Hepatocyte (in vitro differentiated cells): ENCODE measurements at regions not wholly inside any gene's neighbourhood (a gene's known extent, or its start where the extent isn't known, plus 50 kb on each side); places are given as distances from the start of the nearest gene placed in this dataset.

ENCODE experiments used
- DNase-seq: peaks from one replicate; pipeline ENCODE4 v3.0.0-alpha.2; 2016; ENCODE audit warnings: low spot score
- H2AFZ ChIP-seq: fragments of 200-600 bp; sonication (generic); 2 replicates; pipeline ENCODE4 v1.6.0; 2016; ENCODE audit warnings: antibody characterized with exemption, mild to moderate bottlenecking
- H3K27ac ChIP-seq: fragments of 200-600 bp; sonication (generic); 2 replicates; pipeline ENCODE4 v1.5.1; 2016; ENCODE audit warnings: mild to moderate bottlenecking
- H3K27me3 ChIP-seq: fragments of 200-600 bp; sonication (generic); 2 replicates; pipeline ENCODE4 v1.6.1; 2016
- H3K36me3 ChIP-seq: fragments of 200-600 bp; sonication (generic); replicated peaks from 2 replicates; pipeline ENCODE4 v1.5.1; 2016; ENCODE audit warnings: low read depth; ENCODE audit not compliant: insufficient read depth
- H3K4me1 ChIP-seq: fragments of 200-600 bp; sonication (generic); 2 replicates; pipeline ENCODE4 v1.5.1; 2016; ENCODE audit warnings: mild to moderate bottlenecking, moderate library complexity; ENCODE audit not compliant: insufficient read depth
- H3K4me2 ChIP-seq: fragments of 200-600 bp; sonication (generic); 2 replicates; pipeline ENCODE4 v1.6.0; 2016
- H3K4me3 ChIP-seq: fragments of 200-600 bp; sonication (generic); 2 replicates; pipeline ENCODE4 v1.5.1; 2016; ENCODE audit warnings: mild to moderate bottlenecking
- H3K79me2 ChIP-seq: fragments of 200-600 bp; sonication (generic); 2 replicates; pipeline ENCODE4 v1.6.0; 2017; ENCODE audit warnings: mild to moderate bottlenecking
- H3K9me2 ChIP-seq: fragments of 200-600 bp; sonication (generic); replicated peaks from 2 replicates; pipeline ENCODE4 v1.6.0; 2017; ENCODE audit warnings: mild to moderate bottlenecking; ENCODE audit not compliant: insufficient read depth
- H3K9me3 ChIP-seq: fragments of 200-600 bp; sonication (generic); 2 replicates; pipeline ENCODE4 v1.5.1; 2016; ENCODE audit warnings: low read depth, mild to moderate bottlenecking
- H4K20me1 ChIP-seq: fragments of 200-600 bp; sonication (generic); 2 replicates; pipeline ENCODE4 v1.6.0; 2016; ENCODE audit warnings: mild to moderate bottlenecking; ENCODE audit not compliant: insufficient read depth, poor library complexity, severe bottlenecking
- EZH2 ChIP-seq: fragments of 200-600 bp; sonication (generic); IDR thresholded peaks from 2 replicates; pipeline ENCODE4 v1.6.1; 2016; ENCODE audit warnings: antibody characterized with exemption, mild to moderate bottlenecking, borderline replicate concordance
- EZH2phosphoT487 ChIP-seq: fragments of 200-600 bp; sonication (generic); IDR thresholded peaks from one replicate; pipeline ENCODE4 v1.6.1; 2018; ENCODE audit warnings: antibody characterized with exemption, mild to moderate bottlenecking, low read depth, moderate library complexity; ENCODE audit not compliant: unreplicated experiment, severe bottlenecking
- WGBS: methylation state at CpG from one replicate; pipeline ENCODE4 v1.1.6; 2016; ENCODE audit warnings: low lambda C conversion rate; ENCODE audit errors: missing lambda C conversion rate; 5-methylcytosine and 5-hydroxymethylcytosine counted together
- TF ChIP-seq, protein P1 (sequence below): fragments of 200-600 bp; sonication (generic); IDR thresholded peaks from 2 replicates; pipeline ENCODE4 v1.5.1; 2016; ENCODE audit warnings: antibody characterized with exemption, mild to moderate bottlenecking; ENCODE audit not compliant: poor library complexity

- Histone ChIP-seq H3K9me2 (no peaks in the 10 kb centered on the region), H3K27me3 (peaks cover 4% of the 10 kb centered on the region), H3K9me3 (no peaks in the 10 kb centered on the region), H3K27ac (no peak overlapping the region), H3K36me3 (no peaks in the 10 kb centered on the region), H3K4me1 (peaks cover 1% of the 10 kb centered on the region), H3K4me2 (no peak overlapping the region), H2AFZ (no peak overlapping the region), H4K20me1 (no peaks in the 10 kb centered on the region), H3K79me2 (no peaks in the 10 kb centered on the region), H3K4me3 (no peak overlapping the region)
- no peak for DNase-seq
- 68% methylated on average over 5 of the region's 6 CpGs for WGBS
- TF ChIP-seq EZH2phosphoT487 (no peak), EZH2 (no peak)
- TF ChIP-seq, protein P1, sequence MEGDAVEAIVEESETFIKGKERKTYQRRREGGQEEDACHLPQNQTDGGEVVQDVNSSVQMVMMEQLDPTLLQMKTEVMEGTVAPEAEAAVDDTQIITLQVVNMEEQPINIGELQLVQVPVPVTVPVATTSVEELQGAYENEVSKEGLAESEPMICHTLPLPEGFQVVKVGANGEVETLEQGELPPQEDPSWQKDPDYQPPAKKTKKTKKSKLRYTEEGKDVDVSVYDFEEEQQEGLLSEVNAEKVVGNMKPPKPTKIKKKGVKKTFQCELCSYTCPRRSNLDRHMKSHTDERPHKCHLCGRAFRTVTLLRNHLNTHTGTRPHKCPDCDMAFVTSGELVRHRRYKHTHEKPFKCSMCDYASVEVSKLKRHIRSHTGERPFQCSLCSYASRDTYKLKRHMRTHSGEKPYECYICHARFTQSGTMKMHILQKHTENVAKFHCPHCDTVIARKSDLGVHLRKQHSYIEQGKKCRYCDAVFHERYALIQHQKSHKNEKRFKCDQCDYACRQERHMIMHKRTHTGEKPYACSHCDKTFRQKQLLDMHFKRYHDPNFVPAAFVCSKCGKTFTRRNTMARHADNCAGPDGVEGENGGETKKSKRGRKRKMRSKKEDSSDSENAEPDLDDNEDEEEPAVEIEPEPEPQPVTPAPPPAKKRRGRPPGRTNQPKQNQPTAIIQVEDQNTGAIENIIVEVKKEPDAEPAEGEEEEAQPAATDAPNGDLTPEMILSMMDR = no peak
Measured at GRCh38 chr11:119486016-119486415, 63.0 kb upstream of the THY1 start.

GRCh38 chr11:119484741-119485605 lies 62.0 kb upstream of the THY1 start:
- no peak overlapping the region for H3K4me2 ChIP-seq
- H4K20me1 ChIP-seq = no peaks in the 10 kb centered on the region
- TF ChIP-seq EZH2phosphoT487 (no peak), EZH2 (no peak)
- TF ChIP-seq, protein P1 = no peak
- 83% methylated on average over 20 of the region's 21 CpGs for WGBS
- no peaks in the 10 kb centered on the region for H3K27me3 ChIP-seq
- no peak for DNase-seq
- no peaks in the 10 kb centered on the region for H3K9me3 ChIP-seq
- H3K27ac ChIP-seq = no peak overlapping the region
- no peaks in the 10 kb centered on the region for H3K9me2 ChIP-seq
- H3K4me1 ChIP-seq = peaks cover 6% of the 10 kb centered on the region
- H3K4me3 ChIP-seq = no peak overlapping the region
- H2AFZ ChIP-seq = no peak overlapping the region
- H3K79me2 ChIP-seq = no peaks in the 10 kb centered on the region
- H3K36me3 ChIP-seq = no peaks in the 10 kb centered on the region

- Histone ChIP-seq H3K9me2 (no peaks in the 10 kb centered on the region), H3K36me3 (no peaks in the 10 kb centered on the region), H3K27me3 (no peaks in the 10 kb centered on the region), H2AFZ (no peak overlapping the region), H3K4me3 (no peak overlapping the region), H4K20me1 (no peaks in the 10 kb centered on the region), H3K4me1 (peaks cover 6% of the 10 kb centered on the region), H3K4me2 (no peak overlapping the region), H3K9me3 (no peaks in the 10 kb centered on the region), H3K79me2 (no peaks in the 10 kb centered on the region), H3K27ac (no peak overlapping the region)
- DNase-seq = no peak
- WGBS = 91% methylated on average over 9 of the region's 9 CpGs
- no peak for TF ChIP-seq EZH2
- TF ChIP-seq EZH2phosphoT487 = no peak
- TF ChIP-seq, protein P1 = no peak
Measured at GRCh38 chr11:119483881-119484371, 61.0 kb upstream of the THY1 start.
